ENCODE measurements at regions not wholly inside any gene's neighbourhood (a gene's known extent, or its start where the extent isn't known, plus 50 kb on each side); places are given as distances from the start of the nearest gene placed in this dataset.

- no peak for DNase-seq (ENCODE audit: low spot score)
- no peak overlapping the region for H3K4me3 ChIP-seq (ENCODE audit: low read depth in 1 of 3, low read length in 3 of 3)
- H3K27me3 ChIP-seq (ENCODE audit: control insufficient read depth in 4 of 4, insufficient read depth in 4 of 4, low read length in 3 of 4) = no peaks in the 10 kb centered on the region
- 42% methylated on average over 2 of the region's 2 CpGs for WGBS
- no peaks in the 10 kb centered on the region for H3K36me3 ChIP-seq (ENCODE audit: control insufficient read depth in 4 of 4, insufficient read depth in 3 of 4, low read depth in 1 of 4, low read length in 3 of 4)
- H3K9ac ChIP-seq (ENCODE audit: low read depth in 1 of 2, low read length in 2 of 2) = no peak overlapping the region
- H3K4me1 ChIP-seq (ENCODE audit: control insufficient read depth in 4 of 4, insufficient read depth in 4 of 4, low read length in 3 of 4) = no peaks in the 10 kb centered on the region
- H3K27ac ChIP-seq (ENCODE audit: low read depth in 1 of 2, low read length in 2 of 2) = no peak overlapping the region
- TF ChIP-seq HNF4G (IDR thresholded peaks at IDR 0.05) (no peak), RAD21 (IDR thresholded peaks at IDR 0.05) (no peak), TAF1 (conservative IDR thresholded peaks at IDR 0.05) (no peak), GABPA (IDR thresholded peaks at IDR 0.05 in 1 of 2, conservative IDR thresholded peaks at IDR 0.05 in 1 of 2) (no peak), CTCF (IDR thresholded peaks at IDR 0.05; ENCODE audit: low read depth, low read length, missing input control) (no peak), NR2F2 (IDR thresholded peaks at IDR 0.05) (no peak), ATF3 (IDR thresholded peaks at IDR 0.05) (no peak), YY1 (IDR thresholded peaks at IDR 0.05) (no peak), MAX (IDR thresholded peaks at IDR 0.05) (no peak), EGR1 (IDR thresholded peaks at IDR 0.05; ENCODE audit: low read depth in 2 of 2) (no peak), SP1 (IDR thresholded peaks at IDR 0.05) (no peak), HNF4A (conservative IDR thresholded peaks at IDR 0.05) (no peak), FOXA1 (IDR thresholded peaks at IDR 0.05) (no peak), REST (IDR thresholded peaks at IDR 0.05) (no peak), RXRA (IDR thresholded peaks at IDR 0.05) (no peak), ZBTB33 (IDR thresholded peaks at IDR 0.05) (no peak), FOXA2 (IDR thresholded peaks at IDR 0.05) (no peak)
- no peaks in the 10 kb centered on the region for H3K9me3 ChIP-seq (ENCODE audit: control insufficient read depth in 4 of 4, low read length in 3 of 4)
These were observed 491.8 kb upstream of the COX7C start for GRCh38 chr5:86125731-86126601.

All from liver (tissue), 8 donors.